ENCODE measurements at regions not wholly inside any gene's neighbourhood (a gene's known extent, or its start where the extent isn't known, plus 50 kb on each side); places are given as distances from the start of the nearest gene placed in this dataset.
"Not testable (repeated sequence)": the region's sequence is repeated elsewhere in the genome, so short reads cannot be mapped to it uniquely, and the experiment has no call there.

- not testable (repeated sequence) for TF ChIP-seq CTCF, POLR2A (IDR thresholded peaks at IDR 0.05)
Observed at GRCh38 chr9:64070611-64071357, 1214.2 kb downstream of the FOXD4L5 start.
